ENCODE measurements at regions not wholly inside any gene's neighbourhood (a gene's known extent, or its start where the extent isn't known, plus 50 kb on each side); places are given as distances from the start of the nearest gene placed in this dataset.

DNA sequence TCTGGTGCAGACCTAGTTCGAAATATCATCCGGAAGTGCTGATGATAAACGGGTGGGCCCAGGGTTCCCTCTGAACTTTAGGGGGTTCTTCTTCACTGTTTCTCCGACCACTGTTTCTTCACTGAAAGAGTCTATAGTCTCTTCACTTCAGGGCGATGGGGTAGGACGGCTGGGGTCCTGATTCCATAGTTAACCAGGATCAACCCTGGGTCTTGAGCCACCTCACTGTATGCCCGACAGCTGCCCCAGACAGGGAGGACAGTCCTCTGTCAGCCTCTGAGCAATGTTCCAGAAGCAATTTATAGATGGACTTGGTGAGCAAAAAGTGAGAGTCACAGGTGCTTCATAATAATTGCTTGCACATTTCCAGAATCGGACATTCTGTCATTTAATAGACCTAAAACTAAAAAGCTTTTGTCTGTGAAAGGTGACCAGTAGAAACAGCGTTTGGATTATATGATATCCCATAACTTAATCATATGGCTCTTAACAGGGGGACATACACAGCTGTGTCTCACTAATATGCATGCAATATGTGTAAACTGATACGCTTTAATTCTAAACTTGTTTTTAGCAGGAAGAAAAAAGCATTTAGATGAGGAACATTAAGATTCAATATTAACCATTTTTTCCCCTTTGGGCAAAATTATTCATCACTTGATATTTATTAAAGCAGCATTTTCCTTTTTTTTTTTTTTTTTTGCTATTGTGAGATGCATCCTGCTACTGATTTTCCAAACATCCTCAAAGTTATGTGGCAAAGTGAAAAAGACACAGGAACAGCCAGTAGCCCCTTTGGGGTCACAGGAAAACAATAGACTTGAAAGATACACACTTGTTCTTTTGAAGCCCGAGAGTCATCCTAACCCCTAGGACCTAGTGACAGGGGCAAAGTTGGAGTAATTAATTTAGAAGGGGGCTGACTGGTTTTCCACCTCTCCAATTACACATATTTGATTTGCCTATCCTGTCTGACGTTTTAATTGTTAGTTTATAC lies 277.0 kb downstream of the ZNF536 start:
- Histone ChIP-seq H3K36me3 (replicated peaks; ENCODE audit: control insufficient read depth, insufficient read depth, low read length) (no peaks in the 10 kb centered on the region), H3K4me3 (ENCODE audit: insufficient read depth, low read depth, low read length) (no peak overlapping the region), H3K27me3 (ENCODE audit: control insufficient read depth, insufficient read depth, low read length) (no peaks in the 10 kb centered on the region)
- DNase-seq, result no peak

DNA sequence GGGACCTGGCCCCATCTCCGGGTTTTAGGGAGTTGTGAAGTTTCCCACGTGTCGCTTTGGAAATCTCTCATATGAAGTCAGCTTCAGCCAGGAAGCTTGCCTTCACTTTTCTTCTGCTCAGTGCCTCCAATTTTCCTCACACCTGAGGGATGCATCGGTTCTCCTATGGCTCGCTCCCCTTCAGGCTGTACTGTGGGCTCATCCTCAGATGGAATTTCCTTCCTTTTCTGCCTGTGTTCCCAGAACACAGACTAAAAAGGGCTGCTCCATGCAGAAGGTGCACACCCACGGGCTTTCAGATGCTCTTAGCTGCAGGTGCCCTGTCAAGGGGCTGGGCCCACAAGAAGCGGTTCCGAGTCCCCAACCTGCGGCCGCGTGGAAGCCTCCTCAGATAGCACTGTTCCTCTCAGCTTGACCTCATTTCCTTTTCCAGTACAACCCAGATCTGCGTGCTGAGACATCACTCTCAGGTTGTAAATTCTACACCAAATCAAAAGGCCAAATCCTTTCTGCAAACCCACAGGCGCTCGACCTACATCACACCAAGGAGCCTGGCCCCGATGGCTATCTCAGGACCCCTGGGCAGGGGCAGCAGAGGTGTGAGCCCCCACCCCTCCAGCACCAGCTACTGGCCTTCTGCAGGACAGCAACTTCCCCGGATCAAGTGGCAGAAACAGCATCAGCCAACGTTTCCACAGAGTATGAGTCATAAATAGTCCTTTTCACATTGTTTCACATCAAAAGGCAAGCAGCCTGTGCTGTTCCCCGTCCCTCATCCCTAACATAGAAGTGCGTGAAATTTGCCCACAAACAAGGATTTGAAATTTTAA lies 275.9 kb downstream of the ZNF536 start:
- H3K27me3 ChIP-seq (ENCODE audit: control insufficient read depth, insufficient read depth, low read length), result no peaks in the 10 kb centered on the region
- H3K36me3 ChIP-seq (replicated peaks; ENCODE audit: control insufficient read depth, insufficient read depth, low read length), result no peaks in the 10 kb centered on the region
- no peak overlapping the region for H3K4me3 ChIP-seq (ENCODE audit: insufficient read depth, low read depth, low read length)
- no peak for DNase-seq

DNA sequence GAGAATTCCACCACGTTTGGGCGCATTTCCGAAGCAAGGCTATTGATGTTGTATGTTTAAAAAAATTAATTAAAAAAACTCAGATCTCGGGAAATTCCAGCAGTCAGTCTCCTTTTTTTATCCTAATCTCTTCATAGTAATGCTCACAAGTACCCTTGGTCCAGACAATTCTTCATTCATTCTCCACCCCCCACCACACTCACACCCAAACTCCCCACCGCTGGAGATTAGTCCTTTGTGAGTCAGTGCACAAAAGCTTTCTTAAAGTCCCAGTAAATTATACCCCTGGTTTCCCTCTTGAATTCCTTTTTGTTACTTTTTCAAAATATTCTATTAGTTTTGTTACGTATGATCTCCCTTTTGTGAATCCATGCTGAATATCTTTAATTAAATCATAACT lies 274.6 kb downstream of the ZNF536 start:
- no peak for DNase-seq
- H3K36me3 ChIP-seq (replicated peaks; ENCODE audit: control insufficient read depth, insufficient read depth, low read length), result no peaks in the 10 kb centered on the region
- no peak overlapping the region for H3K4me3 ChIP-seq (ENCODE audit: insufficient read depth, low read depth, low read length)
- H3K27me3 ChIP-seq (ENCODE audit: control insufficient read depth, insufficient read depth, low read length), result no peaks in the 10 kb centered on the region

DNA sequence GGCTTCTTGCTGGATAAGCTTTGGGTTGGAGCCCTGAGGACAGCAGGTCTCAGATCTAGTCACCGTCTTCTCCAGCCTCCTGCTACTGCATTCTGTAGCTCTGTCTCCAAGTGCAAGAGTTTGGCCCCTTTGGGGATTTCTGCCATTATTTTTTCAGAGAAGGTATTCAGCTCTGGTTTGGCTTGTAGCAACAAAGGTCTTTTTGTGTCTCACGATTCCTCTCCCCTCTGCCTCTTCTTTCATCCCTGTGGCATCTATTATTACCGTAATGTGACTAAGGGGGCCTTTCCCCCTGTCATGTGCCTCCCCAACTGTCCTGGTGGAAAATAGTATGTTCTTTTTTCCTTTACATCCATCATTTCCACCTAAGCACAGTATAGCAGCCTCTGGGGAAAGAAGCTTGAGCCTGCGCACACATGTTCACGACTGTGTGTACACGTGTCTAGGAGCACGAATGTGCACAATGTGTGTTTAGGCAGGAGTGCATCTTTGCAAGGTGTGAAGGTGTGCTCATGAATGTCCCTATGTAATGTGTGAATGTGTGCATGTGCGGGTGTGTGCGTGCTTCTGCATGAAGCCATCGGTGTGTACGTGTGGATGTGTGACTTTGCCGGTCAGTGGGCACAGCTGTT lies 273.9 kb downstream of the ZNF536 start:
- no peak for DNase-seq
- H3K36me3 ChIP-seq (replicated peaks; ENCODE audit: control insufficient read depth, insufficient read depth, low read length), result no peaks in the 10 kb centered on the region
- no peaks in the 10 kb centered on the region for H3K27me3 ChIP-seq (ENCODE audit: control insufficient read depth, insufficient read depth, low read length)
- H3K4me3 ChIP-seq (ENCODE audit: insufficient read depth, low read depth, low read length), result no peak overlapping the region

DNA sequence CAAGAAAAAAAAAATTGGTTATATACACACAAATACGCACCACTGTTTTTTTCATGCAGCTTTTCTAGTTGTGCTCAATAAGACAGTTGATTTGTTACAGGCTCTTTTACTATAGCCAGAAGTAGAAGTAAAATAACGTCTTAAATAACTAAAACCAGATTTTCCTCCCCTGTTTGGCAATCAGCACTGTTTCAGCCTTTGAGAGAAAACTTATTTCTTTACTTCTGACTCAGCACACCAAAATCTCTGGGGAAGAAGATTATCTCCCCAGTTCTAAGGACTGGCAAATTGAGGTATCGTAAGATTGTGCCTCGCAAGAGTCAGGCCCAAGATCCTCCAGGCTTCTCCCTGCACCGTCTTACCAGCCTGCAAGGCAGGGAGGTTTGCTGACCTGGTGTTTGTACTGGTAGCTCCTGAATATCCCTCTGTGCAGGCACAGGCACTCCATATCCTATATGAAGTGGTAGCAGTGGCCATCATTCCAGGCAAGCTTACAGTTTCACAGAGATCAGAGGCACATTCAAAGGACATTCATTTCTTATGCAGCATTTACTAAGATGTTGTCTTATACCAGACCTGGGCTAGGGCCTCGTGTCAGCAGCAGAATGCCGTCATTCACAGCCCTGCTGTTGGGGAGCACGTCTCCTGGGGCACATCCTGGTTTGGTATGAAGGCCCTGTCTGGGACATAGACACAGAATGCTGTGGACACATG lies 268.2 kb downstream of the ZNF536 start:
- Histone ChIP-seq H3K27me3 (ENCODE audit: control insufficient read depth, insufficient read depth, low read length) (no peaks in the 10 kb centered on the region), H3K4me3 (ENCODE audit: insufficient read depth, low read depth, low read length) (no peak overlapping the region), H3K36me3 (replicated peaks; ENCODE audit: control insufficient read depth, insufficient read depth, low read length) (no peaks in the 10 kb centered on the region)
- DNase-seq, result no peak

DNA sequence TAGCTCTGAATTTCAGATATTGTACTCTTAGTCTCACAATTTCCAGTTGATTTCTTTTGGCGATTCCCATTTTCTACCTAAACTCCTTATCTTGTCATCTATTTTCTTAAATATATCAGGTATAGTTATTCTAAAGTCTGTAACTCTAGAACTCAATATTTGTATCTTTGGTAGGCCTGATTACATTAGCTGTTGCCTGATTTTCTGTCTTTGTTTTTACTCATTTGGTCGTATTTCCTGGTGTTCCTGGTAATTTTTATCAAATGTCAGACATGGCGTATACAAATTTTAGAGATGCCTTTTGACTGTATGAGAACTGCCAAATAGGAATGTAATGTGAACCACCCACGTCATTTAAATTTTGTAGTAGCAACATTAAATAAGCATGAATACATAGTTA lies 266.7 kb downstream of the ZNF536 start:
- Histone ChIP-seq H3K4me3 (ENCODE audit: insufficient read depth, low read depth, low read length) (no peak overlapping the region), H3K36me3 (replicated peaks; ENCODE audit: control insufficient read depth, insufficient read depth, low read length) (no peaks in the 10 kb centered on the region), H3K27me3 (ENCODE audit: control insufficient read depth, insufficient read depth, low read length) (no peaks in the 10 kb centered on the region)
- no peak for DNase-seq

DNA sequence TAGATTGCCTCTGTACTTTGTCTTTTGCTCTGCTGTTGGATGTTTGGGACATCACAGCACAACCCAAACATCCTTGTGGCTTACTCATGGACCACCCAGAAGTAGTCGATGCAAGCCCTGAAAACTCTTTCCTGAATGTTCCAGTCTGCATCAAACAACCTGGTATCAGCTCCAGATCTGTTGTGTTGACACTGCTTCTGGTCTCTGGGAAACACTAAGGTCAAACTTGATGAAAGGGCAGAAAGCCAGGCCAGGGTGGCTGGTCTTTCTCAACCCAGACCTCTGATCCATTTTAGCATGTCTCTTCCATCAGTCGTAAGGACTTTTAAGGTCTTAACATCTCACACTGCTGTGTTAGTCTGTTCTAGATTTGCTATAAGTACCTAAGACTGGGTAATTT lies 265.7 kb downstream of the ZNF536 start:
- Histone ChIP-seq H3K27me3 (ENCODE audit: control insufficient read depth, insufficient read depth, low read length) (no peaks in the 10 kb centered on the region), H3K4me3 (ENCODE audit: insufficient read depth, low read depth, low read length) (no peak overlapping the region), H3K36me3 (replicated peaks; ENCODE audit: control insufficient read depth, insufficient read depth, low read length) (no peaks in the 10 kb centered on the region)
- no peak for DNase-seq

DNA sequence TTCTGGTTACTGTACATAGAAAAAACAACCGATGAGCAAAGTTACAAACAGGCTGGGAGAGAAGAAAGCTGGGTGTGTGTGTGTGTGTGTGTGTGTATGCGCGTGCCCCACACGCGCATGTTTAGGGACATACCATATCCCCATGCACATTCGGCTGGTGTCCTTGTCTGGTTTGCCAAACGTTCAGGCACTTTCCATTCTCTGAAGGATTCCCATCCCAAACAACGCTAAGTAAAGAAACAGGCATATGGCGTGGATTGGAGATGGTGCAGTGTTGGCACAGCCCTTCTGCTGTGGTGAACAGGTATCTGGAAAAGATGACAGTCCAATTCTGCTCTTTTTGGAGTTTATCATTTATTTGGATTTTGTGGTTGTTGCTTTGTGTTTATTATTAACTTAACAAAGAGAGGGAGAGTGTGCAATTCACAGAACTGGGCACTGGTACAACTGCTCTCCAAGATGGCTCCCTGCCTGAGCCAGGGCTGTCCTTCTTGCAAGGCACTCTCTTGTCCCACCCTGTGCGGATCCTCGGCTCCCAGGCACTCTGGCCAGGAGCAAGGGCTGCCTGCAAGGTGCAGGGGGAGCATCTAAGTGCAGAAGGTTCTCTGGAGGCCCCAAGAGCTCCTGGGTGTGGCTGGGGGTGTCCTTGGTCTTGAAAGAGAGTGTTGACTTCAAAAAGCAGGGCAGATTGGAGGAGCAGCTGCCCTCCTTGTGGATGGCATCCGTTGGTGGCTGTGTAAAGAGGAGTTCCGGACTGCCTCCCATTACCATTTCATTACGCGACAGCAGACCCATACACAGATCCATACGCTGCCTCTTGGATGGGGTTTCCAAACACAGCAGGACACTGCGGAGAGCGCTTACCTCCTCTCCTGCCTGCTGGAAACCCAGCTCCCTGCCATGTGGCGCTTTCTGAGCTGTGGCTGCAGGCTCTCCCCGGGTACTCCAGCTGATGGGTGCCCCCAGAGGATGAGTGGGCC lies 263.1 kb downstream of the ZNF536 start:
- no peak overlapping the region for H3K4me3 ChIP-seq (ENCODE audit: insufficient read depth, low read depth, low read length)
- no peak for DNase-seq
- H3K27me3 ChIP-seq (ENCODE audit: control insufficient read depth, insufficient read depth, low read length), result no peaks in the 10 kb centered on the region
- no peaks in the 10 kb centered on the region for H3K36me3 ChIP-seq (replicated peaks; ENCODE audit: control insufficient read depth, insufficient read depth, low read length)

DNA sequence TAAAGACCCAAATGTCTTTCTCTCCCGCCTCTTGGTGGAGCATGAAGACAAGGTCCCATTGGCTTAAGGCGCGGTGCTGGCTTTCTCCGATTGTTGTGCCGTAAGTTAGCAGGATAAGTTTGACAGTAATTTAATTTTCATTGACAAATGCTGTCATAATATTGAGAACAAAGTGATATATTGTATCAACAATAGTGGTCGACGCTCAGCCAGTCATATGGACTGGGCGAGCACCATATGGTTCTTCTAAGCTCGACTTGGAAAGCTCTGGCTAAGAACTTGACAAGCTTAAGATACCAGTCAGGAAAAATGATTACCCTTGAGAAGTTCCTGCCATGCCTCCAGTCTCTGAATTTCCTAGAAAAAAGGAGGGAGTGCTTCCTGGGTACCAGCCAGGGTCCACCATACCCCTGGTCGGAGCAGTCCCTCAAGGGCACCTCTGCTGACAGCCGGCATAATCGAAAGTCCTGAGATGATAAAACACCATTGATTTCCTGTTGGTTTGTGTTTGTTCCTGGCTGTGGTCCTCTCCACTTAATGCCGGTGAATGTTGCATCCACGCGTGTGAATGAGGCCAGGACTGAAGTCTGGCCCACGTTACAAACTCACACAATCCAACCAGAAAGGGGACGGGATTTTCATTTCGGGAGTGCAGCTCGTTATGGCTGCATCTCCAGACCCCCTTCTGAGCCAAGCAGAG lies 262.1 kb downstream of the ZNF536 start:
- no peaks in the 10 kb centered on the region for H3K27me3 ChIP-seq (ENCODE audit: control insufficient read depth, insufficient read depth, low read length)
- H3K4me3 ChIP-seq (ENCODE audit: insufficient read depth, low read depth, low read length), result no peak overlapping the region
- DNase-seq, result no peak
- H3K36me3 ChIP-seq (replicated peaks; ENCODE audit: control insufficient read depth, insufficient read depth, low read length), result no peaks in the 10 kb centered on the region

DNA sequence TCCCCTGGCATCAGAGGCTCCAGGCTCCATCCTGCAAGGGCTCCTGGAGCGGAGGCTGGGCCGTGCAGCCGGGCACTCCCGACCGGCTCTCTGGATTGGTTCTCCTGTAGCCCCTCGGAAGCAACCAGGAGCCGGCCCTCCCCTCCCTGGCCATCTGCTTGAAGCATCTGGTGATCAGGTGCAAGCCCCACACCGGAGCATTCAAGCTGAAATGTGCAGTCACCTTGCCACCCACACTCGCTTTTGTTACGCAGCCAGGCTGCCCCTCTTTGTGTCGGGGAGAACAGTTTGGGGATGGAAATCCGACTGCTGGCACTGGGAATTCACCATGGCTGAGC lies 258.8 kb downstream of the ZNF536 start:
- H3K4me3 ChIP-seq (ENCODE audit: insufficient read depth, low read depth, low read length), result no peak overlapping the region
- no peaks in the 10 kb centered on the region for H3K27me3 ChIP-seq (ENCODE audit: control insufficient read depth, insufficient read depth, low read length)
- DNase-seq, result no peak
- H3K36me3 ChIP-seq (replicated peaks; ENCODE audit: control insufficient read depth, insufficient read depth, low read length), result no peaks in the 10 kb centered on the region

DNA sequence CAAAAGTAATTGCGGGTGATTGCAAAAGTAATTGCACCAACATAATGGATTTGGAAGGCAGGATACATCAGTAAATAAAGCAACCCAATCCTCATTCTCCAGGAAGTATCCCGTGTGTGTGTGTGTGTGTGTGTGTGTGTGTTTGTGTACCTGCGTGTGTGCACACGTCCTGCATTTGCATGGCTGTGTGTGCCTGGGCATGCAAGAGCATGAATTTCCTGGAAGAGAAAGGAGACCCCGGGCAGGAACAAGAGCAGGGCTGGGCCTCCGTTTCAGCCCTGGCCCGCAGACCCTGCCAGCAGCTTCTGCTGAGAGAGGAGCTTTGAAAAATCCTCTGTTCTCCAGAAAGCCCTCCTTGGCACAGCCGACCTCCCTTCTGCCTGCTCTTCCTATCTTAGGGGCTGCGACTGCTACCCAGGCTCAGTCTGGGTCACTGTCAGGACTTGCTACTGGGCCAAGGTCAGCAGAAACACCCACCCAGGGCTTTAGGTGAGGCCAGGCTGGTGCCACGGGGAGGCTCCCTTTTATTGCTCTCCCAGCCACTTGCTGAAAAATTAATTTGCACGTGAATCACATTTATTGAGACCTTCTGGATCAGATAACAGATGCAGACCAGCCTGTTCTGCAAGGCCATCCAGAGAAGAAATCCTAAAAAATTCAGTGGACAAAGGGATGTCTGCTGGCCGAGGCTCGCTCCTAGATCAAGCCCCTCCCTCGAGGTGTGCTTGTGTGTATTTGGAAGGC lies 258.3 kb downstream of the ZNF536 start:
- H3K36me3 ChIP-seq (replicated peaks; ENCODE audit: control insufficient read depth, insufficient read depth, low read length), result no peaks in the 10 kb centered on the region
- H3K27me3 ChIP-seq (ENCODE audit: control insufficient read depth, insufficient read depth, low read length), result no peaks in the 10 kb centered on the region
- no peak for DNase-seq
- no peak overlapping the region for H3K4me3 ChIP-seq (ENCODE audit: insufficient read depth, low read depth, low read length)

DNA sequence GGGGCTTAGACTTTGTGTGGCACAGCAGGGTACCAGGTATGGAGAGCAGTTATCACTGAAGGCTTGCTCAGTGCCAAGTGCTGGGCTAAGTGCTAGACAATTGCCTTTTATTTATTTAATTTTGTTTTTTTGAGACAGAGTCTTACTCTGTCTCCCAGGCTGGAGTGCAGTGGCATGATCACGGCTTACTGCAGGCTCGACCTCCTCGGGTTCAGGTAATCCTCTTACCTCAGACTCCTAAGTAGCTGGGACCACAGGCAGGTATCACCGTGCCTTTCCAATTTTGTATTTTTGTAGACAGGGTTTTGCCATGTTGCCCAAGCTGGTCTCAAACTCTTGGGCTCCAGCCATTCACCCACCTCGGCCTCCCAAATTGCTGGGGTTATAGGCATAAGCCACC lies 256.9 kb downstream of the ZNF536 start:
- Histone ChIP-seq H3K36me3 (replicated peaks; ENCODE audit: control insufficient read depth, insufficient read depth, low read length) (no peaks in the 10 kb centered on the region), H3K4me3 (ENCODE audit: insufficient read depth, low read depth, low read length) (no peak overlapping the region), H3K27me3 (ENCODE audit: control insufficient read depth, insufficient read depth, low read length) (no peaks in the 10 kb centered on the region)
- DNase-seq, result no peak
